Mesodermal cell (in vitro differentiated cells): ENCODE measurements at regions not wholly inside any gene's neighbourhood (a gene's known extent, or its start where the extent isn't known, plus 50 kb on each side); places are given as distances from the start of the nearest gene placed in this dataset.

ENCODE experiments used
- H3K27ac ChIP-seq: 2 replicates; pipeline ENCODE4 v1.7.0; 2013; ENCODE audit warnings: mild to moderate bottlenecking, low read depth, low read length, moderate library complexity; ENCODE audit not compliant: severe bottlenecking
- H3K36me3 ChIP-seq: 2 replicates; pipeline ENCODE4 v1.7.1; 2013; ENCODE audit warnings: mild to moderate bottlenecking, low read length, moderate library complexity; ENCODE audit not compliant: control insufficient read depth, insufficient read depth
- H3K4me1 ChIP-seq: one replicate; pipeline ENCODE4 v1.7.1; 2013; ENCODE audit warnings: mild to moderate bottlenecking, low read length; ENCODE audit not compliant: insufficient read depth, control insufficient read depth, poor library complexity, severe bottlenecking
- H3K4me3 ChIP-seq: 2 replicates; pipeline ENCODE4 v1.7.0; 2013; ENCODE audit warnings: low read length, control low read depth, mild to moderate bottlenecking; ENCODE audit not compliant: insufficient read depth, poor library complexity, severe bottlenecking; ENCODE audit errors: extremely low read depth
- H3K9me3 ChIP-seq: 2 replicates; pipeline ENCODE4 v1.7.1; 2013; ENCODE audit warnings: mild to moderate bottlenecking, low read length, moderate library complexity; ENCODE audit not compliant: control insufficient read depth
- WGBS, 2 experiments: methylation state at CpG; one replicate each; pipeline ENCODE4 v1.1.5; 2013; ENCODE audit warnings: missing lambda C conversion rate in 2 of 2; ENCODE audit not compliant: insufficient coverage in 2 of 2; 5-methylcytosine and 5-hydroxymethylcytosine counted together

DNA sequence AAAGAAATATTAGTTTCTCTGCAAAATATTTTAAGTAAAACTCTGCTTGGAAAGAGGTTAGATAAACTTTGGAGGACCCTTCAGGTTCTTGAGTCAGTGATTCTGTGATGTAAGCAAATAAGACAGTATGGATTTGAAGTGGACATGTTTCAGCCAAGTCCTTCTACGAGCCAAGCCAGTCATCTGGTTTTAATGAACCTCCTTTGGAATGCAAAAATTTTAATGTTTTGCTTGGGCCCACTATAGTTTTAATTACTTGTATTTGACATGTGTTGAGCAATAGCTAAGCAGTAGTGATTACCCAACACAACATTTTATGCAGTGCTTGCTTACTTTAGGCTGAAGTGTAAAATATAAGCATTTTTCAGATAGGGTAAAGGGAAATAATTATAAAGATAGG, 296.3 kb upstream of the SEMA3D start:
- 70% methylated on average over 1 of the region's 1 CpG; no CpG with 5 or more reads in 1 of the 2 experiments for WGBS, 2 experiments
- Histone ChIP-seq H3K36me3 (no peaks in the 10 kb centered on the region), H3K4me3 (no peak overlapping the region), H3K9me3 (no peaks in the 10 kb centered on the region), H3K27ac (no peak overlapping the region), H3K4me1 (no peaks in the 10 kb centered on the region)

DNA sequence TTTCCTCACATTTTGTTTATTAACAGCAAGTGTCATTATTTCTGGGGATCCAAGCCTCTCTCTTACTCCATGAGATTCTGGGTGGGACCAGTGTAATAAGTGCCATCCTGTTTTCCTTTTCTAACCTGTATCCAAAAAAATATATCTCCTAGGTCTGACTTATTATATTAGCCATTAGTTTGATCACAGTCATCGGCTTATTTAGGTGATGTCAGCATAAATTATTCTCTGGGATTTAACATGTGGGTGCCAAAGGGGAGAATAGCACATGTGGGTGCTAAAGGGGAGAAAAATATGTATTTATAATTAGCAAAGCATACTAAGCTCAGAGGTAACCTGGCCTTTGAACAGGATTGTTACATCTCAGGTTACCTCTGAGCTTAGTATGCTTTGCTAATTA, 293.8 kb upstream of the SEMA3D start:
- WGBS, 2 experiments: no CpG with 5 or more reads among the region's 1 CpG
- Histone ChIP-seq H3K4me3 (no peak overlapping the region), H3K36me3 (no peaks in the 10 kb centered on the region), H3K27ac (no peak overlapping the region), H3K4me1 (no peaks in the 10 kb centered on the region), H3K9me3 (no peaks in the 10 kb centered on the region)

- no peaks in the 10 kb centered on the region for H3K9me3 ChIP-seq
- no peaks in the 10 kb centered on the region for H3K36me3 ChIP-seq
- 71 to 78% methylated on average over 2 to 4 of the region's 5 CpGs for WGBS, 2 experiments
- no peaks in the 10 kb centered on the region for H3K4me1 ChIP-seq
- no peak overlapping the region for H3K27ac ChIP-seq
- H3K4me3 ChIP-seq: no peak overlapping the region
These were observed 293.2 kb upstream of the SEMA3D start for GRCh38 chr7:85479918-85480643.

- WGBS, 2 experiments: 73 to 87% methylated on average over 3 to 4 of the region's 5 CpGs
- Histone ChIP-seq H3K4me1 (no peaks in the 10 kb centered on the region), H3K9me3 (no peaks in the 10 kb centered on the region), H3K27ac (no peak overlapping the region), H3K4me3 (no peak overlapping the region), H3K36me3 (no peaks in the 10 kb centered on the region)
These were observed 291.7 kb upstream of the SEMA3D start for GRCh38 chr7:85478530-85478929.

DNA sequence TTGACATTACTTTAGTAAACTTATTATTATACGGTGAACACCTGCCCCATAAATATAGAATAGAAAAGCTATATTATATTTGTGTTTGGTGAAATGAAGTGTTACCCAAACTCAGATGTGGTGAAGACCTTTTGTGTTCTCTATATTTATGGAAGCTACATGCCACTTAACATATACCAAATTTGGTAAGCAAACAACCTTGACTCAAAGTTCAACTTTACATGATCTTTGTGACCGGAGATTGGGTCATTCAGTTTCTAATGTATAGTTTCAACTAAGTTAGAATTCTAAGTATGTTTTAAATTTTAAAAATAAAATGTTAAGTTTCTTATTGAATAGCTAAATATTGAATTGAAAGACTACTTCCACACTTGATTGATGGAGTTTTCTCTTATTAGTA, 288.6 kb upstream of the SEMA3D start:
- peaks cover 4% of the 10 kb centered on the region for H3K4me1 ChIP-seq
- H3K4me3 ChIP-seq: no peak overlapping the region
- no peaks in the 10 kb centered on the region for H3K36me3 ChIP-seq
- H3K27ac ChIP-seq: no peak overlapping the region
- H3K9me3 ChIP-seq: no peaks in the 10 kb centered on the region
- WGBS, 2 experiments: no CpG with 5 or more reads among the region's 2 CpGs

GRCh38 chr7:85475071-85475470, 288.2 kb upstream of the SEMA3D start:
- H3K4me1 ChIP-seq: peaks cover 6% of the 10 kb centered on the region
- WGBS, 2 experiments: no CpG with 5 or more reads among the region's 5 CpGs
- H3K4me3 ChIP-seq: no peak overlapping the region
- H3K36me3 ChIP-seq: no peaks in the 10 kb centered on the region
- H3K27ac ChIP-seq: no peak overlapping the region
- no peaks in the 10 kb centered on the region for H3K9me3 ChIP-seq

- Histone ChIP-seq H3K4me3 (no peak overlapping the region), H3K27ac (no peak overlapping the region), H3K36me3 (no peaks in the 10 kb centered on the region), H3K4me1 (peaks cover 9% of the 10 kb centered on the region), H3K9me3 (no peaks in the 10 kb centered on the region)
- WGBS, 2 experiments: 80% methylated on average over 1 of the region's 2 CpGs; no CpG with 5 or more reads in 1 of the 2 experiments
These were observed 287.4 kb upstream of the SEMA3D start for GRCh38 chr7:85474234-85474633.

GRCh38 chr7:85471740-85472139, 284.9 kb upstream of the SEMA3D start:
- Histone ChIP-seq H3K27ac (peak overlapping the region; percentile 19), H3K4me1 (peaks cover 9% of the 10 kb centered on the region), H3K4me3 (no peak overlapping the region)

GRCh38 chr7:85471307-85471706, 284.5 kb upstream of the SEMA3D start:
- Histone ChIP-seq H3K27ac (peak overlapping the region; percentile 19), H3K36me3 (no peaks in the 10 kb centered on the region), H3K4me3 (no peak overlapping the region), H3K9me3 (no peaks in the 10 kb centered on the region), H3K4me1 (peaks cover 9% of the 10 kb centered on the region)

More at GRCh38 chr7:85471740-85472139, 284.9 kb upstream of the SEMA3D start:
- no peaks in the 10 kb centered on the region for H3K9me3 ChIP-seq
- no peaks in the 10 kb centered on the region for H3K36me3 ChIP-seq
- 75% methylated on average over 1 of the region's 3 CpGs; no CpG with 5 or more reads in 1 of the 2 experiments for WGBS, 2 experiments

GRCh38 chr7:85469446-85470010, 282.7 kb upstream of the SEMA3D start:
- Histone ChIP-seq H3K4me3 (no peak overlapping the region), H3K4me1 (peaks cover 9% of the 10 kb centered on the region), H3K9me3 (no peaks in the 10 kb centered on the region), H3K36me3 (no peaks in the 10 kb centered on the region), H3K27ac (no peak overlapping the region)
- WGBS, 2 experiments: no CpG with 5 or more reads among the region's 1 CpG

- WGBS, 2 experiments: 100% methylated on average over 1 of the region's 1 CpG
- Histone ChIP-seq H3K36me3 (no peaks in the 10 kb centered on the region), H3K4me1 (no peaks in the 10 kb centered on the region), H3K4me3 (no peak overlapping the region), H3K9me3 (no peaks in the 10 kb centered on the region), H3K27ac (no peak overlapping the region)
These were observed 277.3 kb upstream of the SEMA3D start for GRCh38 chr7:85464042-85464651.
